GM18502 (cell line): ENCODE measurements at regions not wholly inside any gene's neighbourhood (a gene's known extent, or its start where the extent isn't known, plus 50 kb on each side); places are given as distances from the start of the nearest gene placed in this dataset.

Experiments
- ATAC-seq: cut with Tn5 transposase; IDR thresholded peaks from one replicate; pipeline ENCODE4 v1.9.1; 2021; ENCODE audit warnings: mild to moderate bottlenecking; ENCODE audit not compliant: unreplicated experiment, poor library complexity

- ATAC-seq, result no peak
Measured at GRCh38 chr1:47549532-47549931, 111.7 kb downstream of the FOXD2 start.

DNA sequence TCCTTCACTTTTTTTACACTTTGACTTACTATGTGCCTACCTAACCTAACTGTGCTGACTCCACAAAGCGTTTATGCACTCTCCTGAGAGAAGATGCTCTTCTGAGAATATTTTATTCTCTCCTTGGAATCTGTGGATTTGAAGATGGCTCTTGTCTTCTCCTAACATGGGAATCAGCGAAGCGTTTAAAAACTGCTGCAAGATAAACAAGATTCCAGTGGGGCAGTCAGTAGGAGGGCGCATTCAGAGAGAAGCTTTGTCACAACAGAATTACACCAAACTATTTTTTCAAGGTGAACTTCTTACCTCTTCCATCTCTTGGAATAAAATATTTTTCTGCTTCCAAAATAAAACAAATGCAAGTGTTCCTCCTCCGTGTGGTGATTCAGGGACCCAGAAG lies 113.1 kb downstream of the FOXD2 start:
- no peak for ATAC-seq

DNA sequence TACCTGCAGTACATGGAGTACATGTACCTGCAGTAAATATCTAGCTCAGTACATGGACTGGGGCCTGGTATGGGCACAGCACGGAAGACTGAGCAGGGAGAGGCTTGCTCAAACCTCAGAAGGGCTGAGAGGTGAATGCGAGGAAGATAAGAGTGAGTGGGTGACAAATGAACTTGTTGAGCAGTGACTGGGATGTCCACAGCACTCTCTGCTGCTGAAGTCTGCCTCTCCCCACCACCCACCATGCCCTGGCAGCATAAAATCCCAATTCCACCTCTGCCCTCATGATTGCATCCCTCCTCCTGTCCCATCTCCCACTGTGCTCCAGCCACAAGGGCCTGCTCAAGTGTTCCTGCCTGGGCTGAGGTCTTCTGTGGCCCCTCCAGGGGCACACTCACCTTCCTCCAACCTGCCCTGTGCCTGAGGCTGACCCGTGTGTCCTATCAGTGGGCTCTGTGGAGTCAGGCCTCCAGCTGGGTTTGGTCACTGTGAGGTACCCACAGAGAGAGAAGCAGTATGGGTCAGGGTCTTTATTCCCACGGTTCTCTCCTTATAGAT lies 114.2 kb downstream of the FOXD2 start:
- ATAC-seq, result no peak

GRCh38 chr1:47554082-47554481 lies 116.2 kb downstream of the FOXD2 start:
- ATAC-seq, result no peak

DNA sequence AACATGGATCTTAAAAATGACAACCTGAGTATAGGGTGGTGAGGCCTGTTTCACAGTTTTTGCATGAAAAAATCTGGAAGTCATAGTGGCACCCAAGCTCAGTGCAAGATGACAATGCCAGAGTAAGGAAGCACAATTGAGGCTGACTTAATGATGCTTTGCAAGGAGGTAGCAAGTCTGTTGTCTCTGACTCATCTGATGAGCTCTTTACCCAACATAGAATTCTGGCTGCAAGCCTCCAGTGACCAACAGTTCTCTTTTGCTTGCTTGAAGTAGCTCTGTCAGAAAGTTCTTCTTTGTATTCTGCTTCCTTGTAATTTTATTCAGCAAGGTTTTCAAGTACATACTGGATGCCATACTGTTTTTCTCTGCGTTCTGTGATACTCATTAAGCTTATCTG lies 117.1 kb downstream of the FOXD2 start:
- no peak for ATAC-seq

DNA sequence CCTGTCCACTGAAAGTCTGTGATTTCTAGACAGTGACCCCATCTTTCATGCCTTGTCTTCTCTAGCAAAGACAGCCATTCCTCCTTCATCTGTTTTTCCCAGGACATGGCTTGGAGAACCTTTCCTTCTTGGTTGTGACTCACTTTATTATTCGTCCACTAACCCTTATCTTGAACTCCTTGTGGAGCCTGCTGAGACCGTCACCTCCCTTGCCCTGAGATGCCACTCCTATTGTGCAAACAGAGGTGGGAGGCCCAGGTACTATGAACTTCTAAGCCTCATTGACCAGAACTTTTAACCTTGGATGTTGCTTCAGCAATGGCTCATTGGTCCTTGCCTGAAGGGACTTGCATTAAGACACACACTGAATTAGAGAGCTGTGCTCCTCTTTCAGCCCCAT lies 117.5 kb downstream of the FOXD2 start:
- ATAC-seq, result no peak

- no peak for ATAC-seq
Measured at GRCh38 chr1:47555841-47556560, 118.2 kb downstream of the FOXD2 start.

- ATAC-seq, result no peak
Measured at GRCh38 chr1:47557066-47557465, 119.2 kb downstream of the FOXD2 start.

GRCh38 chr1:47558601-47559593 lies 121.1 kb downstream of the FOXD2 start:
- no peak for ATAC-seq

DNA sequence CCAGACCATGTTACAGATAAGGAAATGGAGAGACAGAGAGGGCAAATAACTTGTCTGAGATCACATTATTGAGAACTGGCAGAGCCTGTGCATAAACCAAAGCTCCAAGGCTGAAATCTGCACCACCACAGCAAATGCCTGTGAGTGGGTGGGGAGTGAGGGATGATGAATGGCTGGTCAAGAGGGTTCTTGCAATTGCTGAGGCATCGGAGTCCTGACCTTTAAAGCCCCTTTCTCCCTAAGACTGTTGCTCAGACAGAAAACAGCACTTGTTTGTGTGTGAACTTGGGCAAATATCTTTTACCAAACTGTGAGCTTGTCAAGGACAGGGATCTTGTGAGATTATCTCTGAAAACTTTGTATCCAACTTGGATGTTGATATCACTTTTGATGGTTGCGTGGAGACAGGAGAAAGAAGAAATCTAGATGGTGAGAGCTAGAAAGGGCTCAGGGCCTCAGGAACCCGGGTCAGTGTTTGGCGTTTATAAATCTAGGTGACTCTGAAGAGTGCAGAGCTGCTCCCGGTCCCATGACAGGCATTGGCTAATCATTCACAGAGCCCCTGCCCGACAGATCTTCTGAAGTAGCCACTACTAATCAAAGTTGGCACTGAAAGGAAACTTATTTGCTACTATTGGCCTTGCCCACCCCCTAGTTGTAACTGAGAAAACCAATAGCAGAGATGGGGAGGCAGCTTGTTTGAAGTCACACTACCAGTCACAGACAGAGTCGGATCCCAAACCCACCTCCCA lies 122.3 kb downstream of the FOXD2 start:
- ATAC-seq, result no peak

GRCh38 chr1:47561523-47562007 lies 123.7 kb downstream of the FOXD2 start:
- ATAC-seq, result no peak

GRCh38 chr1:47562147-47562546 lies 124.3 kb downstream of the FOXD2 start:
- ATAC-seq, result no peak

- no peak for ATAC-seq
Measured at GRCh38 chr1:47562799-47563198, 125.0 kb downstream of the FOXD2 start.

DNA sequence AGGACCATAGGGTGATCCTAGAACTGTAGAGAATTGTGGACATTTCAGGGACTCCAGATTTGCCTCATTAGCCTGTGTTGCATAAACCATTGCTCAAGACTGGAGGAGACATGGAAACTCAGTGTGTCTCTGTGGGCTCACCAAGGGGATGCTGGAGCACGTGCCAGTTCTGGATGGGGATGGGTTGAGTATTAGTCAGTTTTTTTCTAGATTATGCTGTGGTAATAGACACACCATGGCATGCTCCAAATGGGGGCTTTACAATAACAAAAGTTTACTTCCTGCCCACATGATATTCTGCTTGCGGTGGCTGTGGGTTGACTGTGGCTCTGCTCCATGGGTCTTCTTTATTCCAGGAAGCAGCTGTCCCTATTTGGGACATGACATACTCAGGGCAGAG lies 125.4 kb downstream of the FOXD2 start:
- no peak for ATAC-seq

GRCh38 chr1:47564570-47564969 lies 126.7 kb downstream of the FOXD2 start:
- ATAC-seq, result no peak

DNA sequence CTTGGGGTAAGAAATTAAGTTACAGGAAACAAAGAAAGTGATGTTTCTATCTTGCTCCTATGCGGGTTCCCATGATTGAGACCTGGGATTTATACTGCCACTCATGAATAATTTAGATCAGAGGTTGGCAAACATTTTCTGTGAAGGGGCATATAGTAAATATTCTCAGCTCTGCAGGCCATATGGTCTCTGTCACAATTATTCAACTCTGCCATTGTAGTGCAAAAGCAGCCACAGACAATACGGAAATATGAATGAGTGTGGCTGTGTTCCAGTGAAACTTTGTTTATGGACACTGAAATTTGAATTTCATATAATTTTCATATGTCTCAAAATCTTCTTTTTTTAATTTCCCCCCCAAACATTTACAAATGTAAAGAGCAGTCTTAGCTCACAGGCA lies 127.2 kb downstream of the FOXD2 start:
- ATAC-seq, result no peak

GRCh38 chr1:47565676-47566075 lies 127.8 kb downstream of the FOXD2 start:
- no peak for ATAC-seq

DNA sequence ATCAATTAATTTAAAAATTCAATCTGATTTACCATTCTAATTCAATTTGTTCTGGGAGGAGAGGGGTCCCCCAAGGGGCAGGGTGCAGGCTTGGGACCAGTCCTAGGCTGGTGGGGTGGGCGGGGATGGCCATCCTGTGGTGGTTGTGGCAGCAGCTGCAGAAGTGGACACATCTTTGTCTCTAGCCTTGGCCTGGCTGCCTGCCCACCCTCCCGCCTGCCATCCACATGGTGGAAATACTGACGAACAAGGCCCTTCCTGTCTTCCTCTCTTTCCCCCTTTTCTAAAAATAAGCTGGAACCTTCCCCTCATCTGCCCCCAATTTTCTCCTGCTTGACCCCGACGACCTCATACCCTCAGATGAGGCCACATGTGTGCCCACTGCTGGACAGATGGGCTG lies 130.9 kb downstream of the FOXD2 start:
- ATAC-seq, result no peak

DNA sequence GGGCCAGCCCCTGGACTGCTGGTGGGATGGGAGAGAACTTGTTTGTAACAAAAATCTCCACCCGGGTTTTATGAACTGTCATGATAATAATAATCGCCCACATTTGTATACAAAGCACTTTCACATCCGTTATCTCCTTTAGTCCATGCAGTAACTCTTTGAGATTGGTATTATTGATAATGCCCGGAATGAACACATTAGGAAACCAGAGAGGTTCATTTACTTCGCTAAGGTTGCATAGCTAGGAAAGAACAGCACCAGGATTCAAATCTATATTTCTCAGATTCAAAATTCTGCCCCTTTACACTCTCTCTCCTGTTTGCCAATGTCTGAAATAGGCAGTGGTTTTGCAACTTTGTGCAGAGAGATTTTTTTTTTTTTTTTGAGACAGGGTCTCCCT lies 131.4 kb downstream of the FOXD2 start:
- no peak for ATAC-seq
